ENCODE measurements at regions not wholly inside any gene's neighbourhood (a gene's known extent, or its start where the extent isn't known, plus 50 kb on each side); places are given as distances from the start of the nearest gene placed in this dataset.

- TF ChIP-seq POLR2A (IDR thresholded peaks at IDR 0.05) (no peak), CTCF (IDR thresholded peaks at IDR 0.05) (no peak), POLR2AphosphoS5 (IDR thresholded peaks at IDR 0.05; ENCODE audit: insufficient read depth in 1 of 2, low read depth in 1 of 2) (no peak)
Observed at GRCh38 chr5:4048398-4048797, 452.8 kb downstream of the IRX1 start.
